T-helper 1 cell treated with Interleukin-12 subunit alpha and Interleukin-12 subunit beta and Interleukin-4 antibody, amounts not matched to agents 30 ng/mL and 1 ng/mL, for 36 hours (primary cell): ENCODE measurements at regions not wholly inside any gene's neighbourhood (a gene's known extent, or its start where the extent isn't known, plus 50 kb on each side); places are given as distances from the start of the nearest gene placed in this dataset.
"Not testable (repeated sequence)": the region's sequence is repeated elsewhere in the genome, so short reads cannot be mapped to it uniquely, and the experiment has no call there.

Experiments
- intact Hi-C: fragments of 100-400 bp; cut with micrococcal nuclease; formaldehyde crosslinking; loops from one replicate; pipeline ENCODE4 v1.15.1; 2024

DNA sequence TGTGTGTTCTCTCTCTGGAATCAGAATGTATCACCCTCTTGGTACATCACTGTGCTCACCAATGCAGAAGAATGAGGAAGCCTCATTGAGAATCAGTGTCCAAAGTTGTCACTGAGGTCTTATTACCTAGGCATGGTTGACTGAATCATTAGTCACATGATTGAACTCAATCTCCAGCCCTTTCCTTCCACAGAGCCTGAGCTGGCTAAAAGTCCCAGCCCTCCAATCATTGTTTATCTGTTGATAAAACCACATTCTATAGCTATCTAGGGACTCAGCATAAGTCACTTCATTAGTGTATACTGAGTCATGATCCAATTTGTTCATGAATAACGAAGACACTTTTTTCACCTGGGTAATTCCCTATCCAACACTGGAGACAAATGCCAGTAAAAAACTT is 396.8 kb downstream of the TRAM1L1 start:
- intact Hi-C loops, result no loop called here

DNA sequence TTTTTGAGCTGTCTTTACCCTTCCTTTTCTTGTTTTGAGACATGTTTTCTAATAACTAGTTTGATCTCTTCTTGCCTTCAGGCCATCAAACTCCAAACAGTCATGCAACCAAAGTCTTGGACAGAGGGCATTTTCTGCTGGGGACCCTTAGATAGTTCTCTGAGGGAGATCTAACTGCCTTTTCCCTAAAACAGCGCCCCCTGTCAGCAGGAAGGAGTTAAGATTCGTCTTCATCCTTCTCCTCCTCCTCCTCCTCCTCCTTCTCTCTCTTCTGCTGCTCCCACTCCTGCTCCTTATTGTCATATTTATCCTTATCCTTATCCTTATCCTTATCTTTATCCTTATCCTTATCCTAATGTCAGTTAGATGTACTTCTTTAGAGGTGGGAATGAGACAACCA is 417.2 kb downstream of the TRAM1L1 start:
- intact Hi-C loops, result no loop called here

DNA sequence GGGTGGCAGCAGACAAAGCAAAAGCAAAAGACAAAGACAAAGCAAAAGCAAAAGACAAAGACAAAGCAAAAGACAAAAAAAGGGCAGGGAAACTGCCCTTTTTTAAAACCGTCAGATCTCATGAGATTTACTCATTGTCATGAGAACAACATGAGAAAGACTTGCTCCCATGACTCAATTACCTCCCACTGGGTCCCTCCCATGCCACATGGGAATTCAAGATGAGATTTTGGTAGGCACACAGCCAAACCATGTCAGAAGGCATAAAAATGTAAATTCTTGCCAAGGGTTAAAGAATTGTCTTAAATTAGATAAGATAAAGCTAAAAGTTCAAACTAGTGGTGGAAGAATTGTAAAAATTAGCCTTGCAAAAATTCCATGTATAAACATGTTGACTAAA is 419.7 kb downstream of the TRAM1L1 start:
- intact Hi-C loops, result no loop called here

DNA sequence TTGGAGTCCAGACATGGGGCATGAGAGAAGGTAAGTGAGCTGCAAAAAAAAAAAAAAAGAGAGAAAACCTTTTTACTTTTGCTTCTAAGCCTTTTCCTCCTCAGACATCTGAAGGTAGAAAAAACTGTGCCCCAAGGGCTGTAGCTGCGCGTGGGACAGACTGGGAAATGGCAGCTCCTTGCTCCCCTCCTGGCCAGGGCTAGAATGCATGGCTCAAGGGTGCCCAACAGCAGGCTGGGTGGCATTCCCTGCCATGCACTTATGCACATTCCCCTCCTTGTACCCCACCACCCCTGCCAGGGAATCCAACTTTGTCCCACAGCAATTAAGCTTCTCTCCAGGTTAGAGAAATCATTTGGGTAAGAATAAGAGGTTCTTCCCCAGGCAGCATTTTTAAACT is 421.2 kb downstream of the TRAM1L1 start:
- intact Hi-C loops, result no loop called here

DNA sequence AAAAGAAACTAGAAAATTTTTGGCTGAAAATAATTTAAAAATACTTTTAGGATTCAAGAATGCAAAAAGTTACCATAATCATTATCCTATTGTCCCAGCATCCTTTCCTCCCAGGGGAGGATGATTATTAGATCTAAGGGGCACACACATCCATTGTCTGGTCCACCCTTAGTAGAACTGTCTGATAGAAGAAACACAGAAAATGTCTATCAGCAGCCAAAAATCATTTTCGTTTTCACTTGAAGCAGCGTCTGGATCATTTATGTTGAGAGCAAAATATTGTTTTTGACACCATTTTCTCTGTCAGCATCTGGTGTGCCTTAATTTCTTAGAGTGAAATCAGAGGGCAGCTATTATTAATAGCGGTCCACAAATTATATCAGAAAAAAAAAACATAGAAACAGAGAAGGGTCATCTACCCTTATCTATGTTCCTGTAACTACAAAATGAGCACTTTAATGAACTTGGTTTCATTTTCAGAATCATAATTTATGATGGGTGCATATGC is 446.3 kb downstream of the TRAM1L1 start:
- intact Hi-C loops, result no loop called here

DNA sequence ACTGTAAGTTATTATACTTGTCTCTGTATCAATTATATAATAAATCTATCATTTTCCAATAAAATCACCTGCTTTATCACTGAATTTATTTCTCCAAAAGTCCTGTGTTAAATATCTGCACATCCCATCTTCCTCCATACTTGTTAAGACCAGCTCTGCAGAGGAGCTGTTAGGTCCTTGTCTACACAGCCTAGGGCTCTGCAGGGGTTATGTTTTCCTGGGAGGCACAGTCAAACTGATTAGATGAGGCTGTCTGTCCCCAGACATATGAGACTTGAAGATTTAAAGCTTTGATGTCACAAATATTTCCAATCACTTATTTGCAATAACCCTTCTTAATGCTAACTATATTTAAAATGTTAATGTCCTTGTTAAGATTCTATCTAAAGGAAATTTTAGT is 446.8 kb downstream of the TRAM1L1 start:
- intact Hi-C loops, result no loop called here

DNA sequence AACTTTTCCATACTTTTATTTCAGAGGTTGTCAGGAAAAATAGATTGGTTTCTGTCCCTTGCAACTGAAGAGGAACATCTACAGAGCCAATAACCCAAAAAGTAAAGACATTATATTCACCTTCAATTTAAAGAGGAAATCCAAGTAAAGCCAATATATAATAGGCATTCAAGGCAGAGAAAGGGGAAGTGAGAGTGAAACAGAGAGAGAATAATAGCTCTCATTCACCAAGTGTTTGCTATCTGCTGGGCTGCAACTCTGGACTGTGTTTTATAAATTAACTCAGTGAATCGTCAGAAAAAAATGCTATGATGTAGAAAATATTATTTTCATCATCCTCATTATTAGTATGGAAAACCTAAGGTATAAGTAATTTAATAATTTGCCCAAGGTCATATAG is 448.5 kb downstream of the TRAM1L1 start:
- intact Hi-C loops, result no loop called here

DNA sequence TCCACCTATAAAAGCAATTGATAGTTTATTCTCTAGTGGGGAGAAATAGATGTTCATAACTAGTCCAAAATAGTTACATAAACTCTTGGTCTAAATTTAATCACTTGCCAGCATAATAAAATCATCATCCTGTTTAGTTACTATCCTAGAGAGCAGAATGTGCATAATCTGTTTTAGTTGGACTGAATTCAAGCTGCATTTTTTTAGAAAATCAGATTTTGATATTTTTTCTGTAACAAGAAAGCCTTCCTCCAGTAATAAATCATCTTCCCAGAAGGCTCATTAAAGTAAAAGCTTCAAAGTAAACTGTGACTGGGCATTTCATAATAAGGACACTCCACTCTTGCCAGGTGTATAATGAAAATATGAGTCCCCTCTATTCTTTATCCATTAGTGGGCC is 453.1 kb downstream of the TRAM1L1 start:
- intact Hi-C loops, result no loop called here

DNA sequence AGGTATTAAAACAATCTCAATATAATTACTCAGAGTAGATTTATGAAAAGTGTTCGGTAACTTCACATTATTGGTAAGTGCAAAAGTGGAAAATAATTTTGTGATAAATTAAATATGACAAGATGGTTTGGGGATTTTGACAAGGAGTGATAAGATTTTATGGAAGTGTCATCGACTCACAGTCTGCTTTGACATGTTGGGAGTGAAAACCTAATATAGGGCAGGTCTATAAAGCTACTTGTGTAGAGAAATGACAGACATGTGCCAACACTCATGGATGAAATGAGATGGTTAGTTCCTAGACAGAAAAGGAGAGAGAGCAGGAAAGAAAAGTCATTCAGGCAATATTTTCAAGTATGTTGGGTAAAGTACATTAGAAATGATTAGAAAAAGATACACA is 456.8 kb downstream of the TRAM1L1 start:
- intact Hi-C loops, result no loop called here

DNA sequence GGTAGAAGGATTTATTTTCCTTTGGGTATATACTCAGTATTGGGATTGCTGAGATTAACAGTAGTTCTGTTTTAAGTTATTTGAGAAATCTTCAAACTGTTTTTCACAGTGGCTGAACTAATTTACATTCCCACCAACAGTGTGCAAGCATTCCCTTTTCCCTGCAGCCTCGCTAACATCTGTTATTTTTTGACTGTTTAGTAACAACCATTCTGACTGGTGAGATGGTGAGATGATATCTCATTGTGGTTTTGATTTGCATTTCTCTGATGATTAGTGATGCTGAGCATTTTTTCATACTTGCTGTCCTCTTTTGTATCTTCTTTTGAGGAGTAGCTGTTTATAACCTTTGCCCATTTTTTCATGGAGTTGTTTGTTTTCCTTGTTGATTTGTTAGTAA is 457.8 kb downstream of the TRAM1L1 start:
- intact Hi-C loops, result no loop called here

DNA sequence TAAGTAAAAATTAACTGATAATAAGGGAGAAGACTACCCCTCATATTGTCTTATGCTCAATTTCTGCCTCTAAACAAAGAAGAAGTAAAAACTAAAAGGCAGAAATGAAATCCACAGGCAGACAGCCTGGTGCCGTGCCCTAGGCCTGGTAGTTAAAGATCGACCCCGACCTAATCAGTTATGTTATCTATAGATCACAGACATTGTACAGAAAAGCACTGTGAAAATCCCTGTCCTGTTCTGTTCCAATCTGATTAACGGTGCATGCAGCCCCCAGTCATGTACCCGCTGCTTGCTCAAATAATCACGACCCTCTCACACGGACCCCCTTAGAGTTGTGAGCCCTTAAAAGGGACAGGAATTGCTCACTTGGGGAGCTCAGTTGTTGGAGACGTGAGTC is 465.9 kb downstream of the TRAM1L1 start:
- intact Hi-C loops, result not testable (repeated sequence)

DNA sequence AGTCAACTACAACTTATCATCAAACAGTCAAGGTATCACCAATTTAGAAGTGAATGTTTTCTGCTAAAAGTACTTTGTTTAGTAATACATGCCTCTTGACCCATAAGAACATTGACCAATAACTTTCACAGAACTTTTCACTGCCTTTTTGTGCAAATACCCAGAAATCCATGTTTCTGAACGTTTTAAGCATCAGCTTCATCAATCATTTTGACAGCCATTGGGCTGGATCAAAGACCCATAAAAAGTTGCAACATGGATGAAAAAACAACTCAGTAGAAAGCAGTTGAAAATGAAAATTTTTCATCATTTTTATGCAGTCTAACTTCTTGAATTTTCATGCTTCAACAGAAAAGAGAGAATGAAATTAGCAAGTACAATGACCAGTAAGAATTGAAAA is 466.7 kb downstream of the TRAM1L1 start:
- intact Hi-C loops, result no loop called here

DNA sequence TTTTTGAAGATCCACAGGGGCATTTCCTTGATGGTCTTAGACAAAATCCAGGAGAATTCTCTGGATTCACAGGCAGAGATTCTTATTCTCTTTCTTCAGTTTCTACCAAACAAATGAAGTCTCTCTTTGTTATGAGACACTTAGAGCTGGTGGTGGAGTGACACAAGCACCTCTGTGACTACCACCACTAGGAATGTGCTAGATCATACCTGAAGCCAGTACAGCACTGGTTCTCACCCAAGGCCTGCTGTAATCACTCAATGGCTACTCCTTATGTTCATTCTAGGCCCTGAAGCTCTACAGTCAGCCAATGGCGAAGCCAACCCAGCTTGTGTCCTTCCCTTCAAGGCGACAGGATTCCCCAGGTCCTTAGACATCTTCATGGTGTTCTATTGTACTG is 482.3 kb downstream of the TRAM1L1 start:
- intact Hi-C loops, result no loop called here

DNA sequence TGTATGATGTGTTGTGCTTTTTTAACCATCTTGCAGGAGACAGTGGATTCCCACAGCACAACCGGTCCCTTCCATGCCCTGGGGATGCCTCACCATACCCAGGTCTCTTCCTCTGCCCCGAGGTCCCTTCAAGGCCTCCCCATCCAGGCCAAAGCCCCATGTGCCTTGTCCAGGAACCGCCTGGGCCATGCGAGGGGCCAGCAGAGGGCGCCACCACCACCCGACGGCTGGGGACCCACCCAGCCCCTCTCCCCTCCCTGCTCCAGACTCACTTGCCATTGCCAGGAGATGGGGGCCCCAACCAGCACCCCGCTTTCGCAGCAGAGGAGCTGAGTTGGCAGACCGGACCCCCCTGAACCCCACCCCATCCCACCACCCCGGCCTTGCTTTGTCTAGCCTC is 485.5 kb downstream of the TRAM1L1 start:
- intact Hi-C loops, result no loop called here

DNA sequence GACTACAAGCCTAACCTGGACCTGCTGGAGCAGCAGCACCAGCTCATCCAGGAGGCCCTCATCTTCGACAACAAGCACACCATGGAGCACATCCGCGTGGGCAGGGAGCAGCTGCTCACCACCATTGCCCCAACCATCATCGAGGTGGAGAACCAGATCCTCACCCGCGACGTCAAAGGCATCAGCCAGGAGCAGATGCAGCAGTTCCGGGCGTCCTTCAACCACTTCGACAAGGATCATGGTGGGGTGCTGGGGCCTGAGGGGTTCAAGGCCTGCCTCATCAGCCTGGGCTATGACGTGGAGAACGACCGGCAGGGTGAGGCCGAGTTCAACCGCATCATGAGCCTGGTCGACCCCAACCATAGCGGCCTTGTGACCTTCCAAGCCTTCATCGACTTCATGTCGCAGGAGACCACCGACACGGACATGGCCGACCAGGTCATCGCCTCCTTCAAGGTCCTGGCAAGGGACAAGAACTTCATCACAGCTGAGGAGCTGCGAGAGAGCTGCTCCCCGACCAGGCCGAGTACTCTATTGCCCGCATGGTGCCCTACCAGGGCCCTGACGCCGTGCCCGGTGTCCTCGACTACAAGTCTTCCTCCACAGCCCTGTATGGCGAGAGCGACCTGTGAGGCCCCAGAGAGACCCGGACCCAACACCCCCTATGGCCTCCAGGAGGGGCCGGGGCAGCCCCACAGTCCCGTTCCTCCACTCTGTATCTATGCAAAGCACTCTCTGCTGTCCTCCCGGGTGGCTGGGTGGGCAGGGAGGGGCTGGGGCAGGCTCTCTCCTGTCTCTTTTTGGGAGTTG is 486.2 kb downstream of the TRAM1L1 start:
- intact Hi-C loops, result no loop called here

DNA sequence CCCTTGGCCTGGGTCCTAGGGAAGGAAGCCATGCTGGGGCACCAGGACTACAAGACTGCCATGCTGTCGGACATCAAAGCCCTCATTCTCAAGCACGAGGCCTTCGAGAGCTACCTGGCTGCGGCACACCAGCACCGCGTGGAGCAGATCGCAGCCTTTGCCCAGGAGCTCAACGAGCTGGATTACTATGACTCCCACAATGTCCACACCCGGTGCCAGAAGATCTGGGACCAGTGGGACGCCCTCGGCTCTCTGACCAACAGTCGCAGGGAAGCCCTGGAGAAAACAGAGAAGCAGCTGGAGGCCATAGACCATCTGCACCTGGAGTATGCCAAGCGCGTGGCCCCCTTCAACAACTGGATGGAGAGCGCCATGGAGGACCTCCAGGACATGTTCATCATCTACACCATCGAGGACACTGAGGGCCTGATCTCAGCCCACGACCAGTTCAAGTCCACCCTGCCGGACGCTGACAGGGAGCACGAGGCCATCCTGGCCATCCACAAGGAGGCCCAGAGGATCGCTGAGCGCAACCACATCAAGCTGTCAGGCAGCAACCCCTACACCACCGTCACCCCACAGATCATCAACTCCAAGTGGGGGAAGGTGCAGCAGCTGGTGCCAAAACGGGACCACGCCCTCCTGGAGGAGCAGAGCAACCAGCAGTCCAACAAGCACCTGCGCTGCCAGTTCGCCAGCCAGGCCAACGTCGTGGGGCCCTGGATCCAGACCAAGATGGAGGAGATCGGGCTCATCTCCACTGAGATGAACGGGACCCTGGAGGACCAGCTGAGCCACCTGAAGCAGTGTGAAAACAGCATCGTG is 487.0 kb downstream of the TRAM1L1 start:
- intact Hi-C loops, result no loop called here

DNA sequence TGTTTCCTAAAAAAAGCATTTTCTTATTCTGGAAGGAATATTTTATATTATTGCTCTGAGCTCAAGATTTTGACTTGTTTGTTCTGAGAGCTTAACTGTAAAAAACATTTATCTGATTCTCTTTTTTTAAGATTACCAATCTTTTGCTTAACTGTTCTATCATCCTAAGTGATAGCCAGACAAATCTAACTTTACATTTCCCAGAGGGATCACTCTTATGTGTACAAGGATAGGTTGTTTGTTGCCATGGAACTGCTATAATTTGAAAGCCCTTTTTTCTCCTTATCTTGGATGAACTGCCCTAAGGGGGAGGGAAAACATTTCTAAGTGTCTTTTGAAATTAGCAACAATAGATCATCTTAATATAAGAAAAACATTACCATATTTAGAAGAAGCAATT is 494.7 kb downstream of the TRAM1L1 start:
- intact Hi-C loops, result no loop called here

DNA sequence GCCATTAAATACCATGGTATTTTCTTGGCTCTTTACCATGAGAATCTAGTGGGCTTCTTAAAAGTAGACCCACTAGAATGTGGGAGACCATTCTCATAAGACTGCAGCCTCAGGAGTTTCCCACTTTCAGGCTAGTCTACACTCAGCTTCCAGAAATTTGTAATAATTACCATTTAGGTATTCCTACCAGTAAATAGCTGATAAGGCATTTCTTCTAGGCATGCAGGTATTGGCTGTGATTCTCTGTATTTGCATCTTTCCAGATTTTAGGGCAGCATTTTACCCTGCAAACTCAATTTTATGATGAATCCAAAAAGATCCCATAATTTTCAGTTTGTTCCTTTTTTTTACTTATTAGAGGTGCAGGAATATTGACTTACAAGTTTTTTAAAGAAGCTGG is 496.6 kb downstream of the TRAM1L1 start:
- intact Hi-C loops, result no loop called here

DNA sequence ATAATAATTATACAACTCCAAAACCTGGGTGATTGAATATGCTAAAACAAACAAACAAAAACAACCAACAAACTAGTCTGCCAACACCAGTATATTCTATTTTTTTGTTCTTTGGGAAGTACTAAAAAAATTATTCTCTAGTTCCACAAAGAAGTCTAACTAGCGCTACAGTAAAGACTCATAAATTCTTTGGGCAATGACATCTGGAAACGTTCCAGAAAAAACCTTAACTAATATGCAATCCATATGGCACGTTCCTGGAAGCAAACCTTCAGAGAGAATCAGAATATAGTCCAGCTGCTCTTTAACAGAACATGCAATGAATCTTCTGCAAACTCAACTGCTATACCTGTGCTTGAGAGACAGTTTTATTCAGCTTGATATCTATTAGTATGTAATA is 500.1 kb downstream of the TRAM1L1 start:
- intact Hi-C loops, result no loop called here

DNA sequence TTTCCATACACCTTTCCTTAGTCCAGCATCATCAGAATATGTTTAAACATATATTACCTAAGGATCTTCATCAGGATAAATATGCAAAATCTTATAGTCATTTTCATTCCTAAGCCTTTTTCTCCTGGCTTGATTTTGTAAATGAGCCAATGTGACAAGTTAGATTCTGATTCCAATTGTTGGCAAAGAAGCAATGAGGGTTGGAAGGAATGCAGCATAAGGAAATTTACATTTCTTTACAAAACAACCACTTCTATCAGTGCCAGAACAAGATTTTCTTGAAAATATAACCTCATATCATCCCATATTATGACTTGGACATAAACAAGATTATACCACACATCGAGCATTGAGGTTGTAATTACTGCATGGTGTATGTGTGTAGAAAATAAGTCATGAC is 508.1 kb downstream of the TRAM1L1 start:
- intact Hi-C loops, result no loop called here

DNA sequence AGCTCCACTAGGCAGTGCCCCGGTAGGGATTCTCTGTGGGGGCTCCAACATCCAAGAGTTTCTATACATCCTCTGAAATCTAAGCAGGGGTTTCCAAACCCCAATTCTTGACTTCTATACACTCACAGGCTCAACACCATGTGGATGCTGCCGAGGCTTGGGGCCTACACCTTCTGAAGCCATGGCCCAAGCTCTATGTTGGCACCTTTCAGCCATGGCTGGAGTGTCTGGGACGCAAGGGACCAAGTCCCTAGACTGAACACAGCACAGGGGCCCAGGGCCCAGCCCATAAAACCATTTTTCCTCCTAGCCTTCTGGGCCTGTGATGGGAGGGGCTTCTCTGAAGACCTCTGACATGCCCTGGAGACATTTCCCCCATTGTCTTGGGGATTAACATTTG is 511.8 kb downstream of the TRAM1L1 start:
- intact Hi-C loops, result no loop called here

DNA sequence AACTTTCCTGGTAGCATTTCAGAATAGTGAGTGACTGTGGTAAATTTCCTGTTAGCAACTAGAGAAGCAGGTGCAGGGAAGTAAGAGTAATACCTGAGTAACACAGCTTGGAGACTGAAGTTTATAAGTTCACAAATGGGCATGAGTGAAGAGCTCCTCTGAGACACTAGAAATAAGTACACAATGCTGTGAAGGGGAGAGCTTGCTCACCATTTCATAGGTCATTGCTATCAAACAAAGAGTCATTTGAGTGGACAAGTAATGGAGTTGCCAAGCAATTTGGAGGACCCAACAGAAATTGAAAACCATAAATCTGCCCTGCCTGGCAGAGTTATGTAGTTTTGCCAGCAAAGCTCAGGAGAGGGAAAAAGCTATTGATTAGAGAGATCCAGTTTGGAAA is 523.6 kb downstream of the TRAM1L1 start:
- intact Hi-C loops, result no loop called here

DNA sequence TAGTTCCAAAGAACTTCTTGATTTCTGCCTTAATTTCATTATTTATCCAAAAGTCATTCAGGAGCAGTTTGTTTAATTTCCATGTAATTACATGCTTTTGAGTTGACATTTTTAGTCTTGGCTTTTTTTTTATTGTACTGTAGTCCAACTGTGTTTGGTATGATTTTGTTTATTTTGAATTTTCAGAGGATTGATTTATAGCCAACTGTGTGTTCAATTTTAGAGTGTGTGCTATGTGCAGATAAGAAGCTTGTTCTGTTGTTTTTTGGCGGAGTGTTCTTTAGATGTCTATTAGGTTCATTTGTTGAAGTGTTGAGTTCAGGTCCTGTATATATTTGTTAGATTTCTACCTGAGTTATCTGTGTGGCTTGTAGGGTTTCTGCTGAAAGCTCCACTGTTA is 533.6 kb downstream of the TRAM1L1 start:
- intact Hi-C loops, result no loop called here
